ENCODE measurements at regions not wholly inside any gene's neighbourhood (a gene's known extent, or its start where the extent isn't known, plus 50 kb on each side); places are given as distances from the start of the nearest gene placed in this dataset.

GRCh38 chr10:112087953-112088456 lies 95.6 kb downstream of the GPAM start:
- Mint-ChIP-seq H3K9me3 (no peaks in the 10 kb centered on the region), H3K36me3 (no peaks in the 10 kb centered on the region), H3K4me1 (no peaks in the 10 kb centered on the region), H3K27me3 (ENCODE audit: low read depth) (no peaks in the 10 kb centered on the region), H3K27ac (no peak overlapping the region), H3K4me3 (no peak overlapping the region)
- TF ChIP-seq ZNF317 (CRISPR knock-in tag; IDR thresholded peaks at IDR 0.05; ENCODE audit: borderline replicate concordance, low read depth) = no peak
- no peak for TF ChIP-seq ZNF121 (CRISPR knock-in tag; IDR thresholded peaks at IDR 0.05)
- no peak for TF ChIP-seq FOXK1 (CRISPR knock-in tag; IDR thresholded peaks at IDR 0.05)
- TF ChIP-seq ZNF423 (CRISPR knock-in tag; IDR thresholded peaks at IDR 0.05) = no peak
- TF ChIP-seq ESRRA (CRISPR knock-in tag; IDR thresholded peaks at IDR 0.05; ENCODE audit: borderline replicate concordance) = no peak
- no peak for TF ChIP-seq FOXJ3 (CRISPR knock-in tag; IDR thresholded peaks at IDR 0.05; ENCODE audit: borderline replicate concordance)
- no peak for TF ChIP-seq IRF1 (CRISPR knock-in tag; IDR thresholded peaks at IDR 0.05)
- TF ChIP-seq ZBTB43 (CRISPR knock-in tag; IDR thresholded peaks at IDR 0.05) = no peak
- TF ChIP-seq PRDM15 (CRISPR knock-in tag; IDR thresholded peaks at IDR 0.05) = no peak
- no peak for TF ChIP-seq ATF3 (CRISPR knock-in tag; conservative IDR thresholded peaks at IDR 0.05)
- TF ChIP-seq STAT6 (CRISPR knock-in tag; conservative IDR thresholded peaks at IDR 0.05; ENCODE audit: low read depth) = no peak
- DNase-seq (ENCODE audit: low spot score) (no peak), ATAC-seq (no peak)
- ChIA-PET CTCF (interaction anchor here (2.3 kb wide), 1 partner anchor 49 kb away, joined by 6 read pairs; no protein-coding TSS in a partner anchor), POLR2A (no interaction called here)

GRCh38 chr10:112091703-112092102 lies 91.9 kb downstream of the GPAM start:
- peaks cover 2% of the 10 kb centered on the region for H3K9me3 Mint-ChIP-seq
- H3K27me3 Mint-ChIP-seq (ENCODE audit: low read depth) = no peaks in the 10 kb centered on the region
- no peak overlapping the region for H3K4me3 Mint-ChIP-seq
- H3K36me3 Mint-ChIP-seq = no peaks in the 10 kb centered on the region; the same call in 1 of the 2 replicates
- ATAC-seq = no peak
- POLR2A ChIA-PET = interaction anchor here (0.6 kb wide), 1 partner anchor 344 kb away, joined by 3 read pairs; no protein-coding TSS in a partner anchor
- H3K4me1 Mint-ChIP-seq = peaks cover 2% of the 10 kb centered on the region; the same call in 1 of the 2 replicates
- no peak overlapping the region for H3K27ac Mint-ChIP-seq
- no peak for DNase-seq (ENCODE audit: low spot score)
- TF ChIP-seq SMAD4 (CRISPR knock-in tag; IDR thresholded peaks at IDR 0.05) = no peak
- CTCF ChIA-PET = interaction anchor here (1.4 kb wide), 1 partner anchor 24 kb away, joined by 4 read pairs; no protein-coding TSS in a partner anchor

GRCh38 chr10:112092519-112092918 lies 91.0 kb downstream of the GPAM start:
- no peak for ATAC-seq
- H3K4me1 Mint-ChIP-seq = peaks cover 2% of the 10 kb centered on the region; the same call in 1 of the 2 replicates
- H3K9me3 Mint-ChIP-seq = peaks cover 10% of the 10 kb centered on the region
- ChIA-PET POLR2A (no interaction called here), CTCF (no interaction called here)
- H3K27me3 Mint-ChIP-seq (ENCODE audit: low read depth) = no peaks in the 10 kb centered on the region
- DNase-seq (ENCODE audit: low spot score) = no peak
- no peak overlapping the region for H3K4me3 Mint-ChIP-seq
- H3K36me3 Mint-ChIP-seq = no peaks in the 10 kb centered on the region; the same call in 1 of the 2 replicates
- H3K27ac Mint-ChIP-seq = no peak overlapping the region
- TF ChIP-seq ZNF281 (CRISPR knock-in tag; IDR thresholded peaks at IDR 0.05) (no peak), MYBL2 (CRISPR knock-in tag; IDR thresholded peaks at IDR 0.05) (no peak), FOXP4 (CRISPR knock-in tag; IDR thresholded peaks at IDR 0.05) (no peak), ATF3 (CRISPR knock-in tag; conservative IDR thresholded peaks at IDR 0.05) (no peak), GABPB1 (CRISPR knock-in tag; IDR thresholded peaks at IDR 0.05) (no peak), JUN (CRISPR knock-in tag; IDR thresholded peaks at IDR 0.05) (no peak), FOXK1 (CRISPR knock-in tag; IDR thresholded peaks at IDR 0.05) (no peak)

All from WTC11 (cell line).